ENCODE measurements at regions not wholly inside any gene's neighbourhood (a gene's known extent, or its start where the extent isn't known, plus 50 kb on each side); places are given as distances from the start of the nearest gene placed in this dataset.

DNA sequence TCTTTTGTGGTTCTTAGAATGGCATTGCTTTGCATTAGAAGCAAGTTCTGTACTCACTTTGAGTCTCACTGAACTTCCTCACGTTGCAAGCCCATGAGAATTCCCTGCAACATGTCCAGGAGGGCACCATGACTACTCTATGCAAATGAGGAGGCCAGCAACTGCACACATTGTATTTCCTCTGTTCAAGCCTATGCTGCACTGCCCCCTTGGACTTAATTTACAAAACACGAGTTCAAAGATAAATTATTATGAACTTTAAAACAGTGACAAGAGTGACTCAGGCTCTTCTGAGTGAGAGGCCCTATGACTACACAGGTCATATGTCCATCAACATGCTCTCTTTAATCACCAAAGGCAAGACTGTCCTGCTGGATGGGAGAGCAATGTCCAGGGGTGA lies 484.2 kb upstream of the ATP11B start:
- no peaks in the 10 kb centered on the region for H3K4me1 ChIP-seq (ENCODE audit: insufficient read depth, low read length)
- DNase-seq (ENCODE audit: insufficient read length, low spot score, missing footprints), result no peak
- no peaks in the 10 kb centered on the region for H3K27me3 ChIP-seq (ENCODE audit: insufficient read depth, low read length)
- no peaks in the 10 kb centered on the region for H4K20me1 ChIP-seq (ENCODE audit: insufficient read depth, low read length)
- no peak overlapping the region for H2AFZ ChIP-seq (ENCODE audit: low read length)
- H3K27ac ChIP-seq (ENCODE audit: low read depth, low read length), result no peak overlapping the region
- no peak overlapping the region for H3K4me3 ChIP-seq (ENCODE audit: insufficient read depth, low read length)
- TF ChIP-seq, protein P1, sequence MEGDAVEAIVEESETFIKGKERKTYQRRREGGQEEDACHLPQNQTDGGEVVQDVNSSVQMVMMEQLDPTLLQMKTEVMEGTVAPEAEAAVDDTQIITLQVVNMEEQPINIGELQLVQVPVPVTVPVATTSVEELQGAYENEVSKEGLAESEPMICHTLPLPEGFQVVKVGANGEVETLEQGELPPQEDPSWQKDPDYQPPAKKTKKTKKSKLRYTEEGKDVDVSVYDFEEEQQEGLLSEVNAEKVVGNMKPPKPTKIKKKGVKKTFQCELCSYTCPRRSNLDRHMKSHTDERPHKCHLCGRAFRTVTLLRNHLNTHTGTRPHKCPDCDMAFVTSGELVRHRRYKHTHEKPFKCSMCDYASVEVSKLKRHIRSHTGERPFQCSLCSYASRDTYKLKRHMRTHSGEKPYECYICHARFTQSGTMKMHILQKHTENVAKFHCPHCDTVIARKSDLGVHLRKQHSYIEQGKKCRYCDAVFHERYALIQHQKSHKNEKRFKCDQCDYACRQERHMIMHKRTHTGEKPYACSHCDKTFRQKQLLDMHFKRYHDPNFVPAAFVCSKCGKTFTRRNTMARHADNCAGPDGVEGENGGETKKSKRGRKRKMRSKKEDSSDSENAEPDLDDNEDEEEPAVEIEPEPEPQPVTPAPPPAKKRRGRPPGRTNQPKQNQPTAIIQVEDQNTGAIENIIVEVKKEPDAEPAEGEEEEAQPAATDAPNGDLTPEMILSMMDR (IDR thresholded peaks at IDR 0.05; ENCODE audit: extremely low read depth, low read depth, low read length), result no peak
- H3K36me3 ChIP-seq (ENCODE audit: insufficient read depth, low read length), result no peaks in the 10 kb centered on the region
- no peaks in the 10 kb centered on the region for H3K9me3 ChIP-seq (ENCODE audit: low read depth, low read length)
- H3K4me2 ChIP-seq (ENCODE audit: insufficient read depth, low read length), result no peak overlapping the region
- H3K79me2 ChIP-seq (ENCODE audit: insufficient read depth, low read length), result no peaks in the 10 kb centered on the region

- DNase-seq (ENCODE audit: insufficient read length, low spot score, missing footprints), result no peak
- Histone ChIP-seq H3K27me3 (ENCODE audit: insufficient read depth, low read length) (no peaks in the 10 kb centered on the region), H3K9me3 (ENCODE audit: low read depth, low read length) (peaks cover 4% of the 10 kb centered on the region), H3K4me3 (ENCODE audit: insufficient read depth, low read length) (no peak overlapping the region), H2AFZ (ENCODE audit: low read length) (no peak overlapping the region), H3K4me2 (ENCODE audit: insufficient read depth, low read length) (no peak overlapping the region), H4K20me1 (ENCODE audit: insufficient read depth, low read length) (no peaks in the 10 kb centered on the region), H3K79me2 (ENCODE audit: insufficient read depth, low read length) (no peaks in the 10 kb centered on the region), H3K36me3 (ENCODE audit: insufficient read depth, low read length) (no peaks in the 10 kb centered on the region), H3K4me1 (ENCODE audit: insufficient read depth, low read length) (no peaks in the 10 kb centered on the region), H3K27ac (ENCODE audit: low read depth, low read length) (no peak overlapping the region)
- TF ChIP-seq, protein P1 (IDR thresholded peaks at IDR 0.05; ENCODE audit: extremely low read depth, low read depth, low read length), result no peak
Measured at GRCh38 chr3:182315313-182315712, 478.0 kb upstream of the ATP11B start.

GRCh38 chr3:182323126-182323700 lies 470.1 kb upstream of the ATP11B start:
- Histone ChIP-seq H3K27ac (ENCODE audit: low read depth, low read length) (no peak overlapping the region), H2AFZ (ENCODE audit: low read length) (no peak overlapping the region), H3K4me1 (ENCODE audit: insufficient read depth, low read length) (no peaks in the 10 kb centered on the region), H3K9me3 (ENCODE audit: low read depth, low read length) (peaks cover 5% of the 10 kb centered on the region), H3K4me3 (ENCODE audit: insufficient read depth, low read length) (no peak overlapping the region), H3K27me3 (ENCODE audit: insufficient read depth, low read length) (no peaks in the 10 kb centered on the region), H4K20me1 (ENCODE audit: insufficient read depth, low read length) (no peaks in the 10 kb centered on the region), H3K79me2 (ENCODE audit: insufficient read depth, low read length) (no peaks in the 10 kb centered on the region), H3K36me3 (ENCODE audit: insufficient read depth, low read length) (no peaks in the 10 kb centered on the region), H3K4me2 (ENCODE audit: insufficient read depth, low read length) (no peak overlapping the region)
- DNase-seq (ENCODE audit: insufficient read length, low spot score, missing footprints), result no peak
- TF ChIP-seq, protein P1 (IDR thresholded peaks at IDR 0.05; ENCODE audit: extremely low read depth, low read depth, low read length), result no peak

DNA sequence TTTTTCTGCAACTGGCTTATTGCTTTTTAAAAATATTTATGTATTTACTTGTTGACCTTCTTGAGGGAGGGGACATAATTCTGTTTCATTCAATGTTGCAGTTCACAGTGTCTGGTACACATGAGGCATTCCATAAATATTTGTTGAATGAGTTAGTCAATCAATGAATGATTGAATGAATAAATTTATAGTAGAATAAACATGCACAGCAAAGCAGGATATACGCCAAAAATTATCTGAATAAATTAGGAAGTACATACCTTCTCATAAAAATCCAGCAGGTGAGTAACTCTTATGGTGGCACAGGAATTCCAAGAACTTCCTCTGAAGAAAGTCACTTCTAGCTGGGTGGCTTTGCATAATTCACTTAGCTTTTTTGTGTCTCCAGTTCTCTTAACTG lies 469.4 kb upstream of the ATP11B start:
- Histone ChIP-seq H2AFZ (ENCODE audit: low read length) (no peak overlapping the region), H3K4me1 (ENCODE audit: insufficient read depth, low read length) (no peaks in the 10 kb centered on the region), H3K79me2 (ENCODE audit: insufficient read depth, low read length) (no peaks in the 10 kb centered on the region), H3K4me2 (ENCODE audit: insufficient read depth, low read length) (no peak overlapping the region), H3K27me3 (ENCODE audit: insufficient read depth, low read length) (no peaks in the 10 kb centered on the region), H3K36me3 (ENCODE audit: insufficient read depth, low read length) (no peaks in the 10 kb centered on the region), H3K4me3 (ENCODE audit: insufficient read depth, low read length) (no peak overlapping the region), H4K20me1 (ENCODE audit: insufficient read depth, low read length) (no peaks in the 10 kb centered on the region), H3K9me3 (ENCODE audit: low read depth, low read length) (peaks cover 5% of the 10 kb centered on the region), H3K27ac (ENCODE audit: low read depth, low read length) (no peak overlapping the region)
- TF ChIP-seq, protein P1 (IDR thresholded peaks at IDR 0.05; ENCODE audit: extremely low read depth, low read depth, low read length), result no peak
- DNase-seq (ENCODE audit: insufficient read length, low spot score, missing footprints), result no peak
